AG09319 (cell line): ENCODE measurements at regions not wholly inside any gene's neighbourhood (a gene's known extent, or its start where the extent isn't known, plus 50 kb on each side); places are given as distances from the start of the nearest gene placed in this dataset.

Source experiments
- DNase-seq: peaks from one replicate; pipeline ENCODE4 v3.0.0-alpha.2; 2010; ENCODE audit warnings: low read depth; ENCODE audit errors: extremely low read depth
- TF ChIP-seq, protein P1 (sequence below): IDR thresholded peaks from 2 replicates; pipeline ENCODE4 v1.5.1; 2011; ENCODE audit warnings: low read depth, mild to moderate bottlenecking, inconsistent platforms, low read length, moderate library complexity

DNA sequence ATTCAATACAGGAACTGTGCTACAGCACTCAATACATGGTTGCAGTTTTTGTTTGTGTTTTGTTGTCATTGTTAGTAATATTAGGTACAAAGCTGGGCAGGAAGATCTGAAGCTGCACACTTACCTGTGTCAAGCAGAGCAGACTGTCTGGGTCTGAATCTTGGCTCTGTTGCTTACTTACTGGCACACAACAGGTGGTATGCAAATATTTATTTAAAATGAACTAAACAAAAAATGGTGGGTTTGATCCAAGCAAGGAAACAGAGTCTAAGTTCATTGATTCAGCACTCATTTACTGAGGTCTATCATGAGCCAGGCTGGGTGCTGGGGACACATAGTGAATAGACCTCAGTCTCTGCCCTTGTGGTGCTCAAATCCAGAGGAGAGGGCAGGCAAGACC is 230.4 kb downstream of the OMA1 start:
- DNase-seq, result no peak

DNA sequence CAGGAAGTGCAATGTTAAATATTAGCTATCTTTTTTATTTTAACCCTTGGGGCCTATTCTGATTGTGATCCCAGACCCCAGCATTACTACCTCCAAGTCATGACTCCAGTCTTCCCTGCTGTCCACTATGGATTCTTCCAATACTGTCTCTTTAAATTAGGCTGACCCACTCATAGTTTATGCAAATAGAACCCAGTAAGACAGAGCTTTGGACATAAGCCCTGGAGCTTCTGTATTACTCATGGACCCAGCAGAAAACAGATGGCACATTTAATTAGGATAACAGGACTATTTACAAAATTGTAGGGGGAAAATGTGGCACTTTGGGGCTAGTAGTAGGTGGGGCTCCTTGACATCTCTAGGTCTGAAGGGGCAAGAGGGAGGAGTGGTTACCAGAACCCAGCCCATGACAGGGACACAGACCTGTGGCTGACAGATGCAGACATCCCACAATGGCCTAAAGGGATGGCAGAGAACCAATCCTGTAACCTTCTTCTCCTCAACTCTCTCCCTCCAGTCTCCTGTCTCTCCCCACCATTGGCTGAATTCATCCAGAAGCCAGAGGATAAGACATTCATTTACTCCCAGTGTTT is 233.5 kb downstream of the OMA1 start:
- TF ChIP-seq, protein P1, sequence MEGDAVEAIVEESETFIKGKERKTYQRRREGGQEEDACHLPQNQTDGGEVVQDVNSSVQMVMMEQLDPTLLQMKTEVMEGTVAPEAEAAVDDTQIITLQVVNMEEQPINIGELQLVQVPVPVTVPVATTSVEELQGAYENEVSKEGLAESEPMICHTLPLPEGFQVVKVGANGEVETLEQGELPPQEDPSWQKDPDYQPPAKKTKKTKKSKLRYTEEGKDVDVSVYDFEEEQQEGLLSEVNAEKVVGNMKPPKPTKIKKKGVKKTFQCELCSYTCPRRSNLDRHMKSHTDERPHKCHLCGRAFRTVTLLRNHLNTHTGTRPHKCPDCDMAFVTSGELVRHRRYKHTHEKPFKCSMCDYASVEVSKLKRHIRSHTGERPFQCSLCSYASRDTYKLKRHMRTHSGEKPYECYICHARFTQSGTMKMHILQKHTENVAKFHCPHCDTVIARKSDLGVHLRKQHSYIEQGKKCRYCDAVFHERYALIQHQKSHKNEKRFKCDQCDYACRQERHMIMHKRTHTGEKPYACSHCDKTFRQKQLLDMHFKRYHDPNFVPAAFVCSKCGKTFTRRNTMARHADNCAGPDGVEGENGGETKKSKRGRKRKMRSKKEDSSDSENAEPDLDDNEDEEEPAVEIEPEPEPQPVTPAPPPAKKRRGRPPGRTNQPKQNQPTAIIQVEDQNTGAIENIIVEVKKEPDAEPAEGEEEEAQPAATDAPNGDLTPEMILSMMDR, result no peak
- no peak for DNase-seq

More for the DNA sequence above, 230.4 kb downstream of the OMA1 start:
- TF ChIP-seq, protein P1, result no peak

DNA sequence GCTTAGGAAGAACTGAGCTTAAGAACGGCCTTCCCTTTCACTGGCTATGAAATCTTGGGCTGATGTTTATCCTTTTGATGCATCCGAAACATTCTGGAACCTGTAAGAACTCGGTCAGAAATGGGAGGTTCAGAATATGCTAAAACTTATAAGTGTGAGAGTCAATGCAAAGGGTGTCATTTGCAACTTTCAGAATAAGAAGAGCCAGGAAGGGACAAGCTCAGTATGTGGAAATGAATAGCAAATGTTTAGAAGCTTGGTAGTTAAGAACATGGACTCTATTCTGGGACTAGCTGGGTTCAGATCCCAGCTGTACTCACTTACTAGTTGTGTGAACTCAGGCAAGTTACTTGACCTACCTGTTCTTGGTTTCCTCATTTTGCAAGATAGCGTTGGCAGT is 234.1 kb downstream of the OMA1 start:
- DNase-seq, result no peak
- TF ChIP-seq, protein P1, result no peak

DNA sequence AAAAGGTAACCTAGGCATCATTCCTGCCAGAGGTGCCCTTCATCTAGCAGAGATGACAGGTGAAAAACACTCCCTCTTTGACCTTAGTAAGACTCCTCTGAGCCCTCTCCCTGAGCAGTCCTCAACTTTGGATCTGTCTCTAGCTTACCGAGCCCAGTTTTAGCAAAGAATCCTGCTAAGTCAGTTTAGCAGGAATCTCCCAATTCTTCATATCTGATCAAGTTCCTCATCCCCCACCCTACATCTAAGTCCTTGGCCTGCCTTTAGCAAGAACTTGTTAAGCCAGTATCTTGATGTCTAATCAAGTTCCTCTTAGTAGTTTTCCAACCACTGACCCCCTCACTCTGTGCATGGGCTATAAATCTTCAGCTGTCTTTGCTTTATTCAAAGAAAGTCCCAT is 235.6 kb downstream of the OMA1 start:
- TF ChIP-seq, protein P1, result no peak

DNA sequence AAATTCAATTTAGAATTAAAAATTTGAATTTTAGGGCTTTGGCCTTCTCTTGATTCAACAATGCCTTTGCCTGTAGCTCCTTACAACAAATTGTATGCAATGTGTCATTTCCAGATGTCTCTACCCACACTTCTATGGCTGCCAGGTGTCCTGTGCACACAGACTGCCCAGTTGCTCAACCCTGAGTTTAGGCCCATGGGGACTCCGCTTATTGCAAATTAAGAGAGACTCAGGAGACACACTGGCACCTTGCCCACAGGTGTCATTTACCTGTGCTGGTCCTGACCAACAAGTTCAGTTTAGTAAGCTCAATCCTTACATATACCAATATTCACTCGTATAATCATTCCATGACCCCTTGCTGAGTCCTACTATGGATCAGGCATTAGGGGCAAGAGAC is 236.1 kb downstream of the OMA1 start:
- TF ChIP-seq, protein P1, result no peak
- DNase-seq, result no peak

More for the DNA sequence above, 235.6 kb downstream of the OMA1 start:
- no peak for DNase-seq

DNA sequence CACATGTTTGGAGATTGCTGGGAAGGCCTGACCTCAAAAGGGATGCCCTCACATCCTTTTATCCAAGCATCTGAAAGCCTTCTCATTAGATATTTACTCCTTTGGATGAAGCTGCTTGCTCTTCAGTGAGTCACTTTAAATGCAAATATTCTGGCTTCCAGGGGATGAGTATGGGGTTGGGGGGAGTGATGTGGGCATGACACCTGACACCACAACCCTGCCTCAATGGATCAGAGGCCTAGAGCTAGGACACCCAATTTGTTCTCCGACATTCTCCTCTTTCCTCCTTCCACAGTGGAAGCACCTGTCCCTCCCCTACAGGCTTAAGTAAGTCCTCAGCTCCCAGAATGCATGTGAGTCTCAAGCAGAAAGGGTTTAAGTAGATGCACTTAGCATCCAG is 238.3 kb downstream of the OMA1 start:
- no peak for DNase-seq
- TF ChIP-seq, protein P1, result no peak

DNA sequence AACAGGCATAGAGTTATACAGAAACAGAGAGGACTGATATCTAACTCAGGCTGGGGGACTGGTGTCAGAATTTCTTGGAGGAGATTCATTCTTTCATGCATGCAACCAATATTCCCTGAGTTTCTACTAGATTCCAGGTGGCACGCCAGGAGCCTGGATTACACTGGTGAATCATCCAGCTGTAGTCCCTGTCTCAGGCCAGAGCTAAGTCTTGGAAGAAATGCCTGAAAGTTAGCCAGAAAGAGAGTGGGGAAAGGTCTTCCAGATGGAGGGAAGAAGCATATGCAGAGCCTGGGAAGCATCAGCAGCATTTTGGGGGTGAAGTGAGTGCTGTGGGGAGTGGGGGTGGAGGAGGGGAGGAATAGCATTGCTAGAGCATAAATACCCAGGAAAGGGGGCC is 239.1 kb downstream of the OMA1 start:
- TF ChIP-seq, protein P1, result no peak
- DNase-seq, result no peak
